Osteocyte (in vitro differentiated cells): ENCODE measurements at regions not wholly inside any gene's neighbourhood (a gene's known extent, or its start where the extent isn't known, plus 50 kb on each side); places are given as distances from the start of the nearest gene placed in this dataset.

Experiments
- DNase-seq: peaks from one replicate; pipeline ENCODE4 v3.0.0; 2021; ENCODE audit warnings: mixed read lengths; ENCODE audit not compliant: unreplicated experiment; ENCODE audit errors: extremely low spot score
- H3K27ac Mint-ChIP-seq: one replicate; pipeline ENCODE4 v1.8.0; 2021; ENCODE audit warnings: mild to moderate bottlenecking, mixed read lengths; ENCODE audit not compliant: unreplicated experiment
- H3K27me3 Mint-ChIP-seq: one replicate; pipeline ENCODE4 v1.8.0; 2021; ENCODE audit warnings: mixed read lengths; ENCODE audit not compliant: unreplicated experiment
- H3K36me3 Mint-ChIP-seq: one replicate; pipeline ENCODE4 v1.8.0; 2021; ENCODE audit warnings: mixed read lengths; ENCODE audit not compliant: unreplicated experiment
- H3K4me1 Mint-ChIP-seq: one replicate; pipeline ENCODE4 v1.8.0; 2021; ENCODE audit warnings: mixed read lengths; ENCODE audit not compliant: unreplicated experiment
- H3K4me3 Mint-ChIP-seq: one replicate; pipeline ENCODE4 v1.8.0; 2021; ENCODE audit warnings: mild to moderate bottlenecking, moderate library complexity, mixed read lengths; ENCODE audit not compliant: unreplicated experiment
- H3K9me3 Mint-ChIP-seq: one replicate; pipeline ENCODE4 v1.8.0; 2021; ENCODE audit warnings: mixed read lengths; ENCODE audit not compliant: unreplicated experiment
- TF ChIP-seq, protein P1 (sequence below): fragments of 200-600 bp; sonication (generic); IDR thresholded peaks from 2 replicates; pipeline ENCODE4 v1.5.0; 2021; ENCODE audit warnings: antibody characterized with exemption, mild to moderate bottlenecking, moderate library complexity

DNA sequence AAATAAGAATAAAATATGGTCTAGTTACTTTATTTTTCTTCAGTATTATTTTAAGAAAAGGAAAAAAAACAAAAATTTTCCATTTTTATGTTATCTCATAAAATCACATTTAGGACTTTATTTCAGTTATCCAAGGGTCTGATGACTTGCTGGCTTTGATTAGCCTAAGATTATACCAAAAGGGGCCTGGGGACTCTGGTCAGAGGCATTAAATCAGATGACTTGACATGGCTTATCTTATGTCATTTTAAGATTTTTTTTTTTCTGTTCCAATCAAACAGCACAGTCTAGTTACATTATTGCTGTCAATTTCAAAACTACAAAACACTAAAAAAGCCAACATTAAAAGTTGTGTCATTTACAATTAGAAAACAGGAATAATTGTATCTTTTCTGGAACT, 725.4 kb upstream of the NR2F2 start:
- Mint-ChIP-seq H3K36me3 (peaks cover 5% of the 10 kb centered on the region), H3K4me3 (no peak overlapping the region), H3K27ac (peak overlapping the region; percentile 84), H3K4me1 (peaks cover 53% of the 10 kb centered on the region), H3K9me3 (peaks cover 11% of the 10 kb centered on the region), H3K27me3 (no peaks in the 10 kb centered on the region)
- TF ChIP-seq, protein P1, sequence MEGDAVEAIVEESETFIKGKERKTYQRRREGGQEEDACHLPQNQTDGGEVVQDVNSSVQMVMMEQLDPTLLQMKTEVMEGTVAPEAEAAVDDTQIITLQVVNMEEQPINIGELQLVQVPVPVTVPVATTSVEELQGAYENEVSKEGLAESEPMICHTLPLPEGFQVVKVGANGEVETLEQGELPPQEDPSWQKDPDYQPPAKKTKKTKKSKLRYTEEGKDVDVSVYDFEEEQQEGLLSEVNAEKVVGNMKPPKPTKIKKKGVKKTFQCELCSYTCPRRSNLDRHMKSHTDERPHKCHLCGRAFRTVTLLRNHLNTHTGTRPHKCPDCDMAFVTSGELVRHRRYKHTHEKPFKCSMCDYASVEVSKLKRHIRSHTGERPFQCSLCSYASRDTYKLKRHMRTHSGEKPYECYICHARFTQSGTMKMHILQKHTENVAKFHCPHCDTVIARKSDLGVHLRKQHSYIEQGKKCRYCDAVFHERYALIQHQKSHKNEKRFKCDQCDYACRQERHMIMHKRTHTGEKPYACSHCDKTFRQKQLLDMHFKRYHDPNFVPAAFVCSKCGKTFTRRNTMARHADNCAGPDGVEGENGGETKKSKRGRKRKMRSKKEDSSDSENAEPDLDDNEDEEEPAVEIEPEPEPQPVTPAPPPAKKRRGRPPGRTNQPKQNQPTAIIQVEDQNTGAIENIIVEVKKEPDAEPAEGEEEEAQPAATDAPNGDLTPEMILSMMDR: no peak
- DNase-seq: no peak

DNA sequence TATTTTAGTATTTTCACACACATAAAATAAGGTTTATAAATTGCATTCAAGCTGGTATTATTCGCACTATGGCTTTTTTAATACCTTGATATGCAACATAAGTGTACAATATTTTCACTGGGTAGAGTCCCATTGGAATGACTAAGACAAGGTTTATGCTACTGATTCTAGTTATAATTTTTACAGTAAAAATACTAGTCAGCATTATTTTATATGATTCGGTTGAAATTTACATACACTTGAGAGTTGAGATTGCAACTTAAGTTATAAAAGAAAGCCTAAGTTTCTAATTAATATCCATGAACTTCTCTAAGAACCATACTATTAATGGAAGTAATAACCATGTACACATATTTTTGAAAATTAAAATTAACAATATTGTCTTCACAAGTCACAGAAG, 723.9 kb upstream of the NR2F2 start:
- Mint-ChIP-seq H3K36me3 (peaks cover 2% of the 10 kb centered on the region), H3K27me3 (no peaks in the 10 kb centered on the region), H3K4me1 (peaks cover 55% of the 10 kb centered on the region), H3K9me3 (peaks cover 11% of the 10 kb centered on the region), H3K4me3 (no peak overlapping the region), H3K27ac (peak overlapping the region; percentile 84)
- DNase-seq: no peak
- TF ChIP-seq, protein P1: no peak

DNA sequence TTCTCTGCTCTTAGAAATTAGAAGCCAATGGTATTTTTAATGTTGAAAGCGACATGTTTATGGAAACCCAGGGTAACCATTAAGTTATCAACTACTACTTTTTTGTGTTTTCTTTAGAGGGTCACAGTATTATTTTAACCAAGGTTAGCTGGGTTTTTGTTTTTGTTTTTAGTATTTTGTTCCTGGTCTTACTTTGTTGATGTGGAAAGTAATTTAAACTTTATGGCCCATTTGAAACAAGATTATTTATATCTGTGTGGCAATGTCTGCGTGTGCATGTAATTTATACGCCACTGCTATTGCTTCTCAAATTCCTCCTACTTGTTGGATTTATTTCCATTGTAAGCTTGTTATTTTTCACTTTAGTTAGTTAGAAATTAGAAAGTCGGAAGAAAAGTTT, 722.1 kb upstream of the NR2F2 start:
- H3K4me1 Mint-ChIP-seq: peaks cover 51% of the 10 kb centered on the region
- no peaks in the 10 kb centered on the region for H3K27me3 Mint-ChIP-seq
- H3K27ac Mint-ChIP-seq: no peak overlapping the region
- H3K4me3 Mint-ChIP-seq: no peak overlapping the region
- H3K36me3 Mint-ChIP-seq: no peaks in the 10 kb centered on the region
- peaks cover 5% of the 10 kb centered on the region for H3K9me3 Mint-ChIP-seq
- no peak for DNase-seq
- TF ChIP-seq, protein P1: no peak

DNA sequence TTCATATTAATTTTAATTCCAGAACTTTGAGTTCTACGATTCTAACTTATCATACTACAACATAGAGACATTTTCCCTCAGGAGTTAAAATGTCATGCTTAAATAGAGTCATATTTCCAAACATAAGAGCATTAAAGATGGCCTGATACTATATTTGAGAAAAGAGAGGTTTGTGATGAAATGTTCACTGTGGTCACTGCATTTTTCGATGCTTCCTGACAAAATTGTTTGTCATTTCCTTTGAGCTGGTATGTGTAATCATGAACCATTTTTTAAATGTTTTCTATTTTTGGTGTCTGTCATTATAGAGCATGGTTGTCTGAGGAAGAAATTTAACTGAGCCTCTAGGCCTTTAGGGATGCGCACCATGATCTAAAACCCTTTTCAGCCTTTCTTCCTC, 721.4 kb upstream of the NR2F2 start:
- Mint-ChIP-seq H3K4me3 (no peak overlapping the region), H3K27ac (no peak overlapping the region), H3K9me3 (peaks cover 5% of the 10 kb centered on the region), H3K27me3 (no peaks in the 10 kb centered on the region), H3K36me3 (no peaks in the 10 kb centered on the region), H3K4me1 (peaks cover 44% of the 10 kb centered on the region)
- no peak for DNase-seq
- TF ChIP-seq, protein P1: no peak

DNA sequence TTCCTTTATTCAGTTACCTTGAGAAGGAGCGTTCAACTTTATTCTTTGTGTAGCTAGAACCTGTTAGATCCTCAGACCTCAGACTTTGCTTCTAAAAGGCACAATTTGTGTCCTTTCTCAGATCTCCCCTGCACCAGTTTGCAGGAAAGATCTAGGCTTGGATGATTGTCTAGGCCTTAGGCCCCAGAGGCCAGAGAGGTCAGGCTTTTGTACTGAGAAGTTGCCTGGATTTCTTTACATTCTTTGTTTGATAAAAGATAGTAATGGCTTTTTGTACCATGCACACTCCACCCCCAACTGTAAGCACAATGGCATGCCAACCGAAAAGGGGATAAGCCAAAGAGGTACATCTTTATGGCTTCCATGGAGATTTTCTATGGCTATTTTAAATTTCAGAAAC, 719.6 kb upstream of the NR2F2 start:
- Mint-ChIP-seq H3K27ac (no peak overlapping the region), H3K9me3 (peaks cover 5% of the 10 kb centered on the region), H3K4me1 (peaks cover 33% of the 10 kb centered on the region), H3K4me3 (no peak overlapping the region), H3K27me3 (no peaks in the 10 kb centered on the region), H3K36me3 (no peaks in the 10 kb centered on the region)
- DNase-seq: no peak
- TF ChIP-seq, protein P1: no peak
